Keratinocyte (primary cell): ENCODE measurements at regions not wholly inside any gene's neighbourhood (a gene's known extent, or its start where the extent isn't known, plus 50 kb on each side); places are given as distances from the start of the nearest gene placed in this dataset.

Source experiments
- DNase-seq: peaks from one replicate; pipeline ENCODE4 v3.0.0-alpha.2; 2011; ENCODE audit warnings: low read depth, missing footprints, low spot score
- FAIRE-seq: peaks from 2 replicates; lab custom pipeline; 2011; peaks lifted over from hg19 to GRCh38; lab: Jason Lieb, UNC
- H2AFZ ChIP-seq: 2 replicates; pipeline ENCODE4 v1.6.0; 2012; ENCODE audit warnings: low read length, control low read depth, inconsistent platforms; ENCODE audit not compliant: control insufficient read depth
- H3K27ac ChIP-seq: 2 replicates; pipeline ENCODE4 v1.5.1; 2011; ENCODE audit warnings: low read length; ENCODE audit not compliant: control insufficient read depth, insufficient read depth
- H3K27me3 ChIP-seq: 3 replicates; pipeline ENCODE4 v1.6.0; 2011; ENCODE audit warnings: low read length; ENCODE audit not compliant: control insufficient read depth, insufficient read depth; ENCODE audit errors: extremely low read depth
- H3K36me3 ChIP-seq, 2 experiments: 2 replicates in 1 of 2; 3 replicates in 1 of 2; pipeline ENCODE4 v1.5.1; 2011; ENCODE audit warnings: low read length in 2 of 2, mild to moderate bottlenecking in 1 of 2; ENCODE audit not compliant: control insufficient read depth in 2 of 2, insufficient read depth in 2 of 2; ENCODE audit errors: extremely low read depth in 1 of 2
- H3K4me1 ChIP-seq: 3 replicates; pipeline ENCODE4 v1.5.1; 2011; ENCODE audit warnings: low read length; ENCODE audit not compliant: control insufficient read depth, insufficient read depth; ENCODE audit errors: extremely low read depth
- H3K4me2 ChIP-seq: 3 replicates; pipeline ENCODE4 v1.6.0; 2011; ENCODE audit warnings: low read depth, low read length; ENCODE audit not compliant: control insufficient read depth, insufficient read depth; ENCODE audit errors: extremely low read depth
- H3K4me3 ChIP-seq, 3 experiments: fragments of 200-600 bp in 1 of 3; sonication (generic) in 1 of 3; 2 replicates in 2 of 3; 3 replicates in 1 of 3; pipeline ENCODE4 v1.5.1; 2011 to 2016; ENCODE audit warnings: low read length in 3 of 3, mild to moderate bottlenecking in 3 of 3, control low read depth in 2 of 3, inconsistent platforms in 1 of 3, low read depth in 1 of 3, mixed read lengths in 1 of 3, mixed run types in 1 of 3, moderate library complexity in 1 of 3; ENCODE audit not compliant: control insufficient read depth in 2 of 3, insufficient read depth in 2 of 3; ENCODE audit errors: extremely low read depth in 1 of 3
- H3K79me2 ChIP-seq: 2 replicates; pipeline ENCODE4 v1.6.0; 2012; ENCODE audit warnings: low read length; ENCODE audit not compliant: control insufficient read depth, insufficient read depth
- H3K9ac ChIP-seq: 3 replicates; pipeline ENCODE4 v1.6.0; 2011; ENCODE audit warnings: low read length; ENCODE audit not compliant: control insufficient read depth, insufficient read depth; ENCODE audit errors: extremely low read depth
- H3K9me1 ChIP-seq: 3 replicates; pipeline ENCODE4 v1.6.0; 2011; ENCODE audit warnings: low read length; ENCODE audit not compliant: control insufficient read depth, insufficient read depth; ENCODE audit errors: extremely low read depth
- H3K9me3 ChIP-seq: 2 replicates; pipeline ENCODE4 v1.5.1; 2012; ENCODE audit warnings: low read depth, low read length; ENCODE audit not compliant: control insufficient read depth
- H4K20me1 ChIP-seq: 3 replicates; pipeline ENCODE4 v1.6.0; 2011; ENCODE audit warnings: low read length; ENCODE audit not compliant: control insufficient read depth, insufficient read depth; ENCODE audit errors: extremely low read depth
- CTCF ChIP-seq, 3 experiments: IDR thresholded peaks in 1 of 3; conservative IDR thresholded peaks in 1 of 3; optimal IDR thresholded peaks in 1 of 3; 2 replicates in 2 of 3; 3 replicates in 1 of 3; pipeline versions ENCODE3 to v1.5.1; 2011; ENCODE audit warnings: low read length in 3 of 3, mild to moderate bottlenecking in 3 of 3, moderate library complexity in 2 of 3, control low read depth in 1 of 3, inconsistent platforms in 1 of 3; ENCODE audit not compliant: insufficient read depth in 2 of 3; ENCODE audit errors: extremely low read depth in 1 of 3
- EZH2 ChIP-seq: IDR thresholded peaks from one replicate; pipeline ENCODE4 v1.6.1; 2012; ENCODE audit warnings: inconsistent platforms, mild to moderate bottlenecking, low read length, moderate library complexity
- dilution Hi-C: fragments of 300-500 bp; cut with MboI; formaldehyde crosslinking; loops from one replicate; pipeline ENCODE4 v1.7.0; 2020; ENCODE audit warnings: low sequenced_read_pairs; ENCODE audit not compliant: extremely low pct_ligation_motif_present

- Histone ChIP-seq H3K4me3 (no peak overlapping the region), H3K4me2 (no peak overlapping the region), H4K20me1 (no peaks in the 10 kb centered on the region), H3K27ac (no peak overlapping the region), H2AFZ (no peak overlapping the region), H3K4me1 (no peaks in the 10 kb centered on the region), H3K27me3 (no peaks in the 10 kb centered on the region), H3K79me2 (no peaks in the 10 kb centered on the region), H3K9ac (no peak overlapping the region), H3K36me3 (no peaks in the 10 kb centered on the region), H3K9me3 (no peaks in the 10 kb centered on the region), H3K9me1 (no peaks in the 10 kb centered on the region)
- no peak for TF ChIP-seq EZH2
- no peak for TF ChIP-seq CTCF (optimal IDR thresholded peaks at IDR 0.05 in 1 of 3, IDR thresholded peaks at IDR 0.05 in 1 of 3, conservative IDR thresholded peaks at IDR 0.05 in 1 of 3; ENCODE audit: extremely low read depth in 1 of 3, insufficient read depth in 2 of 3, low read length in 3 of 3)
- dilution Hi-C loops: no loop called here
- FAIRE-seq (no peak), DNase-seq (no peak)
Measured at GRCh38 chr2:16121231-16121985, 181.1 kb downstream of the MYCN start.

- no peak overlapping the region for H3K4me3 ChIP-seq
- FAIRE-seq: no peak
- H3K9ac ChIP-seq: no peak overlapping the region
- no peaks in the 10 kb centered on the region for H4K20me1 ChIP-seq
- no peaks in the 10 kb centered on the region for H3K79me2 ChIP-seq
- dilution Hi-C loops: no loop called here
- H3K4me1 ChIP-seq: no peaks in the 10 kb centered on the region
- no peak overlapping the region for H3K27ac ChIP-seq
- no peaks in the 10 kb centered on the region for H3K9me1 ChIP-seq
- no peaks in the 10 kb centered on the region for H3K9me3 ChIP-seq
- no peak for DNase-seq
- H3K4me2 ChIP-seq: no peak overlapping the region
- H2AFZ ChIP-seq: no peak overlapping the region
- no peaks in the 10 kb centered on the region for H3K27me3 ChIP-seq
- no peaks in the 10 kb centered on the region for H3K36me3 ChIP-seq
- TF ChIP-seq EZH2 (no peak), CTCF (optimal IDR thresholded peaks at IDR 0.05 in 1 of 3, IDR thresholded peaks at IDR 0.05 in 1 of 3, conservative IDR thresholded peaks at IDR 0.05 in 1 of 3; ENCODE audit: extremely low read depth in 1 of 3, insufficient read depth in 2 of 3, low read length in 3 of 3) (no peak)
Measured at GRCh38 chr2:16120591-16121180, 180.3 kb downstream of the MYCN start.
